ENCODE measurements at regions not wholly inside any gene's neighbourhood (a gene's known extent, or its start where the extent isn't known, plus 50 kb on each side); places are given as distances from the start of the nearest gene placed in this dataset.

DNA sequence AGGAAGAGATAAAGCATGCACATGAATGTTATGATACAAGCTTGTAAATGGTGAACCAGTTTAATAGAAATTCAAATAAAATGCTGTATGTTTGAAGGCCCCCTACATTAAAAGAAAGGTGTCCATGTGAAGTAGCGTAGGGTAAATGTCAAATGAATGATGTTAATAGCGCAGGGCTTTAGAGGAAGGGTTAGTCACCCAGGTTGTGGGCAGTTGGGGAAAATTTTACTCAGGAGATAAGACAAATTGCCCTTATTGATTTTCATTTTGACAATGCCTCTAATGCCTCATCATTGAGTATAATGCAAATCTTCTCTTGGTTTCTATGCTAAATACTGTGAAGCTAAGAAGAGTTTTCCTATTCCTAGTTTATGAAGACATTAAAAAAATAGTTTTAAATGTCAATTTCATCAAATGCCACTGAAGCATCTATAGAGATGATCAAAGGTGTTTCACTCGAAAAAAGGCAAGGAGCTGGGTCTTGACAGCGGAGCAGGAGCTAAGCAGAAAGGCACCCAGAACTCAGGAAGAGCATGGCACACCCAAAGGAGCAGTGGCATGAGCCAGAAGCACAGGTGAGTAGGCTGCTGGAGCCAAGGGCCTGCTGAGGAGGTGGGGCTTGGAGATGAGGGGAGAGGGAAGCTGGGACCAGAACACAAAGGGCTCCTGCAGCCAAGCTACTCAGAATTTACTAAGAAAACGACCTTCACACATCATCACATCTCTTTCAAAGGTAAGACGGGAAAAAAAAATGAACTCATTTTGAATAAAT, 129.3 kb upstream of the ACKR3 start:
- TF ChIP-seq, protein P1, sequence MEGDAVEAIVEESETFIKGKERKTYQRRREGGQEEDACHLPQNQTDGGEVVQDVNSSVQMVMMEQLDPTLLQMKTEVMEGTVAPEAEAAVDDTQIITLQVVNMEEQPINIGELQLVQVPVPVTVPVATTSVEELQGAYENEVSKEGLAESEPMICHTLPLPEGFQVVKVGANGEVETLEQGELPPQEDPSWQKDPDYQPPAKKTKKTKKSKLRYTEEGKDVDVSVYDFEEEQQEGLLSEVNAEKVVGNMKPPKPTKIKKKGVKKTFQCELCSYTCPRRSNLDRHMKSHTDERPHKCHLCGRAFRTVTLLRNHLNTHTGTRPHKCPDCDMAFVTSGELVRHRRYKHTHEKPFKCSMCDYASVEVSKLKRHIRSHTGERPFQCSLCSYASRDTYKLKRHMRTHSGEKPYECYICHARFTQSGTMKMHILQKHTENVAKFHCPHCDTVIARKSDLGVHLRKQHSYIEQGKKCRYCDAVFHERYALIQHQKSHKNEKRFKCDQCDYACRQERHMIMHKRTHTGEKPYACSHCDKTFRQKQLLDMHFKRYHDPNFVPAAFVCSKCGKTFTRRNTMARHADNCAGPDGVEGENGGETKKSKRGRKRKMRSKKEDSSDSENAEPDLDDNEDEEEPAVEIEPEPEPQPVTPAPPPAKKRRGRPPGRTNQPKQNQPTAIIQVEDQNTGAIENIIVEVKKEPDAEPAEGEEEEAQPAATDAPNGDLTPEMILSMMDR (IDR thresholded peaks at IDR 0.05), result no peak
- no peak for TF ChIP-seq POLR2A (IDR thresholded peaks at IDR 0.05)
